ENCODE measurements at regions not wholly inside any gene's neighbourhood (a gene's known extent, or its start where the extent isn't known, plus 50 kb on each side); places are given as distances from the start of the nearest gene placed in this dataset.

DNA sequence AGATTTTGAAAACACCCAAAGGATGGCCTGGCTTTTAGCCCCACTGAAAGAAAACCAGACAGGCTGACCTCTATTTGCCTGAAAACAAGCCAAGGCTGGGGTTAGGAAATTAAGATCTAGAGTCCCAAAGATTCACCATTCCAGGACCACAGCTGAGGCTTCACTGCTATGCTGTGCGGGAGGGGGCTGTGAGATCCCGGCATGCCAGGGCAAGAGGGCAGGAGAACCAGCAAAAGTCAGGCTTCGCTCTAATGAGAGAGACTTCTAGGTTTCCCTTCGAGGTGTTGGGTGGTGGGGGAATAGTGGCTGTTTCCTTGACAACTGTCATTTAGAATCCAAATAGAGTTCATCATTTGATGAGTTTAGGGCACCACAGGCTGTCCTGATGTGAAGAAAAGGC is 152.9 kb upstream of the NFIB start:
- no peak for FAIRE-seq

- FAIRE-seq, result no peak
These were observed 152.5 kb upstream of the NFIB start for GRCh38 chr9:14466429-14466818.

DNA sequence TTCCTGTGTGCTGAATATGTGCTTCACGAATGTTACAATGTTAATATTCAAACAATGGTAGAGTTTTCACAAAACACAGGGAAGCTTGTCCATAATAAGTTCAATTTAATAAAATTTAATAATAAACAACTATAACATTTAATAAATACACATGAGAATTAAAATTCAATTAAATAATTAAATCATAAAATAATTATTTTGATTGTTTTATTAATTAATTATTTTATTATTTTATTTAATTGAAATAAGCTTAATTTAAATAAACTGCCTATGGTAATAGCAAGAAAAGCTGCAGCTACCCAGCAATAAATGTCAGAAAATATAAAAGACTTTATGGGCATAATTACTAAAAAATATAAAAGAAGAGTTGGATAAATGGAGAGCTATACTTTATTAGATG is 149.0 kb upstream of the NFIB start:
- FAIRE-seq, result peak; percentile 43

GRCh38 chr9:14455243-14455642 is 141.3 kb upstream of the NFIB start:
- FAIRE-seq, result no peak

DNA sequence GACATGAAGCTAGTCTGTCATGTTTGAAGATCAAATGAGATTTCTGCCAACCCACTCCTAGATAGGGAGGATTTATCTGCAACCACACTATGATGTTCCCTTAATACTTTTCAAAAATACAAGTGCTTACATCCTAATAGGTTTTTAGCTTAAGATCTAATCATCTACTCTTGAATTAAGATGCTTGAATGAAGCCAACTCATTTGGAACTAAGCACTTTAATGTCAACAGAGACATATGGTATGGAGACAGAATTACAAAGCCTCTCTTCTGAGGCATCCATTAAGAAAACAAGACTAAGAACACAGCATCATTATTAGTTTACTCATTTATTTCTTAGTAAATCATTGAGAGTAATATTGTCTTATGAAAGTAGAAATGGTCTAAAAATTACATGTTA is 139.3 kb upstream of the NFIB start:
- no peak for FAIRE-seq

GRCh38 chr9:14452539-14452938 is 138.6 kb upstream of the NFIB start:
- FAIRE-seq, result peak; percentile 51

GRCh38 chr9:14451949-14452348 is 138.0 kb upstream of the NFIB start:
- no peak for FAIRE-seq

DNA sequence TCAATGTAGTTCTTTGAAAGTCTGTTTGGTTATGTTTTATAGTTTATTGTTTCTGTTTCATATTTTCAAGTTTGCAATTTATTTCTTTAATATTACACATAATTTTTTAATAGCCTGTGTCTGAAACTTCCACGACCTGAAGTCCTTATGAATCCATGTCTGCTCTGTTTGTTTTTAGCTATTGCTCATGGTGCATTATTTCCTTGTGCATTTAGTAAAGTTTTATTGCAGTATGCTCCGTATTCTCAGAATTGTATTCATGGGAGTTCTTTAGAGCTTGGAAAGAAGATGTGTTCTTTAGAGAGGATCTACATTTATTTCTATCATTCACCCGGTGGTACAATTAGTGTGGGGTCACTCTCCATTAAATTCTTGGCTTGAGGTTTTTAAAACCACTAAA is 133.2 kb upstream of the NFIB start:
- FAIRE-seq, result no peak

DNA sequence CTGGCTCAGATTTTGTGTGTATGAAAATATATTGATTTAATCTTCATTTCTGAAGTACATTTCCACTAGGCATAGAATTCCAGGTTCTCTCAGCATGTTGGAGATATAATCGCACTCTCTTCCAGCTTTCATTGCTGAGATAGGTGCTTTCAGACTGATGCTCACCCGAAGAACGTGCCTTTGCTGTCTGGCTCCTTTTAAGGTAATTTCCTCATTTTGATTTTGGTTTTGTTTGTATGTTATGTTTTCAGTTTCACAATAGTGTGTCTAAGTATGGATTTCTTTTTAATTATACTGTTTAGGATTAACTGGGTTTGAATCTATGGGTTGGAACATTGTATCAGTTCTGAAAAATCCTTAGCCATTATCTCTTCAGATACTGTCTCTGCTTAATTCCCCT is 132.0 kb upstream of the NFIB start:
- FAIRE-seq, result no peak

GRCh38 chr9:14442956-14443355 is 129.0 kb upstream of the NFIB start:
- FAIRE-seq, result no peak

DNA sequence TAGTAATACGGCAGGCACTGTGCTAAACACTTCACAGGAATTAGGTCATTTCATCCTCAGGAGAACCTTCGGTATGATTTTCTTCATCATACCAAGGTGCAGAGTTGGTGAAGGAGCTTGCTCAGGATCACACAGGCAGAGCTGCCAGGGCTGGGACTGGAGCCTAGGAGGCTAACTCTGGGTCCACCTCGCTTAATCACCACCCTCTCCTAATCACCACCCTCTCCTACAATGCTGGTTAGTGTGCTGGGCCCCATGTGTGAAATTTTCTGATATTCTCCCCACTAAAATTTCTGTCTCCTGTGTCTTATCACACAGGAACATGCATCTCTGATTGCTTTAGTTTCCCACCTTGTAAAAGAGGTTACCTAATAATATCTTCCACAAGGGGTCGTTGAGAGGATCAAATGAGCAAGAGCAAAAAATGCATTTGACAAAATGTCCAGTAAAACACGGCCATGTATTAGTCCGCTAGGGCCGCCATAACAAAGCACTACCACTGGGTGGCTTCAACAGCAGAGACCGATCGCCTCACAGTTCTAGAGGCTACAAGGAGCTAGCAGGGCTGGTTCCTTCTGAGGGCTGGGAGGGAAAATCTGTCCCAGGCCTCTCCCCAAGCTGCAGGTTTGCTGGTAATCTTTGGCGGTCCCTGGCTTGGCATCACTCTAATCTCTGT is 128.2 kb upstream of the NFIB start:
- FAIRE-seq, result no peak

- FAIRE-seq, result no peak
These were observed 127.2 kb upstream of the NFIB start for GRCh38 chr9:14441115-14441514.

GRCh38 chr9:14440062-14440461 is 126.1 kb upstream of the NFIB start:
- no peak for FAIRE-seq

DNA sequence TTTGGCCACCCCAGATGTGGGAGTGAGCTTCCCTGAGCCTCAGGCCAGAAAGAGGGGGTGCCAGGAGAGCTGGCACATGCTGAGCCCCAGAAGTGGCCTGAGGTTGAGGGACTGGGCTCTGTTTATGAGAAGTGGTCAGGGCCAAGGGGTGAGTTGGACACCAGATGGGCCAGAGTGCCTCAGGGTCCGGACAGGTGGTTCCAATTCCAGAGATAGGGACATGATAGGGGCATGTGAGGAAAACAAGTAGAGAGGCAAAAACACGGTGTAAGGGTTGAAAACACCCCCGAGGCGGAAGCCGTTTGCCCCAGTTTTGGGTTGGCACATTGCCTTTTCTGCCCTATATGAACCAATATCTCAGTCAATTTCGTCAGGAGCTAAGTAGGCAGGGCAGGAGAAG is 125.6 kb upstream of the NFIB start:
- no peak for FAIRE-seq

DNA sequence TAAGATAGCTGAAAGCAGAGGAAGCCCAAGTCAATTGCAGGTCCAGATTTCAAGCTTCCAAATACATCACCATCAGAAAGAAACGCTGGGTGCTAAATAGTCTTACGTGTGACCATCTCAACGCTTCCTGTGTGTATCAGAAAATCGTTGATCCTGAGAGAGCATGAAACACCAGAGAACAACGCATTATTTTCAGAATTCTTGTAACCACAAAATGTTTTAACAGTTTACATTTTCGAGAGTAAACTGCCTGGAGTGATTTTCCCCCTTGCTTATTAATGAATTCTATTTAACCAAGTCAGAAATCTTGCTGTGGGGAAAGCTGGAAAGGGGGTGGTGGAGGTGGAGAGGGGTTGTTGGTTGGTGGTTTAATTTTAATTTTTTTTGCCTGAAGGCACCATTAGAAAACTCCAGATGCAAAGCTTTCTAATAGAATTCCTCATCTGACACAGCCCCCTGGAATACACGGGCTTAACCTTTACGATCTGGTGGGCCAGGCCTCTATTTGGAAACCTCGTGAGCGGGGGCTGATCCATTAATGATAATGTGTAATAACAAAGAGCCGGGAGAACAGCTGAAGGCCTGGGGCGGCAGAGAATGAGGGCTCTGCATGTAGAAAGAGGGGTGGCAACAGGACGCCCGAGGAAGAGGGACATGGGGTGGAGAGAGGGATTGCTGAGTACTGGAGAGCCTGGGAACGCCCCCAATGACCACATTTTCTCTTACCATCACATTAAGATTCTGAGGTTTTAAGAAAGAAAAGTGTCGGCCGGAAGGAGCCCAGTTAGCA is 124.5 kb upstream of the NFIB start:
- FAIRE-seq, result no peak

- FAIRE-seq, result no peak
These were observed 123.7 kb upstream of the NFIB start for GRCh38 chr9:14437354-14438231.

GRCh38 chr9:14435871-14436270 is 121.9 kb upstream of the NFIB start:
- FAIRE-seq, result no peak

- FAIRE-seq, result no peak
These were observed 121.2 kb upstream of the NFIB start for GRCh38 chr9:14434971-14435718.

DNA sequence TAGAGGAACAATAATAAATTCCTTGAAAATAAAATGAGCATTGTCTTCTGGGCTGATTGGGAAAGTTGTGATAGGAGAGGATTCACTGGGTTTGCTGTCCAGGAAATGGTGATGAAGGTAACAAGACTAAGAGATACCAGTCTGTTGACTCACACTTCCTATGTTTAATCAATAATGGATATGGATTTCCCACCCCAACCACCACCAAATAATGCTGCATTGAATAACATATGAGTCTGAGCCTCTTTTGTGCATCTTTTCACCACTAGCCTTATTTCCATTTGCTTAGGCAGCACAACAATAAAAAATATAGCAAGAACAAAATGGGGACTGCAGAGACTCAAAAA is 120.2 kb upstream of the NFIB start:
- FAIRE-seq, result no peak

DNA sequence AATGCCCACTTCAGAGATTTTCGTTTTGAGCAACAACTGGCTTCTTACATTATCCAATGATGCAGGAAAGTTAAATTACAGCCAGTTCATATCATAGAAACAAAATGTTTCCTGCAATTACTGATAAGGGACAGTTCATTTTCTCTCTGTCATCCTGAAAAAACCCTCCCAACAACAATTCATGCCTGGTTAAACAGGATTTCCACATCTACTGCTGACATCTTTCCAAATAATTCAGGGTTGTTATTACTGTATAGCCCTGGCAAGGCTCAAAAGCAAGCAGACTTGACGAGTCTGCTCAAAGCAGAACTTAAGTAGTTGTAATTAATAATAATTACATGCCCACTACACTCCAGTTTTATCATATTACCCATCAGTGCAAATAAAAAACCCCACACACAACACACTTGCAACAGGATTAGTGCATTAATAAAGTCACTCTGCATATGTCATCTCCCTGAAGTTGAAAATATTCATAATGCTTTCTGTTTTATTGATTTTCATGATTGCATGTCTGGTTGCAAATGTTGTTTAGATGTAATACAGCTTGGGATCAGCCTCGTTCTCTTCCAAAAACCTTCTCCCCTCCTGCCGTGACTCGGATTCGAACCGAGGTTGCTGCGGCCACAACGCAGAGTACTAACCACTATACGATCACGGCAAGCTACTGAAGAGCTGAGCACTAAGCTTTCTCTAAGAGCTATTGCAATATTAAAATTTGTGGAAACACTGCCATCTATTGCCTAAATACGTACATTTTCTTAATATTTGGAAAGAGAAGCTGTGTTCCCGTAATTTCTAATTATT is 119.6 kb upstream of the NFIB start:
- FAIRE-seq, result peak; percentile 83

DNA sequence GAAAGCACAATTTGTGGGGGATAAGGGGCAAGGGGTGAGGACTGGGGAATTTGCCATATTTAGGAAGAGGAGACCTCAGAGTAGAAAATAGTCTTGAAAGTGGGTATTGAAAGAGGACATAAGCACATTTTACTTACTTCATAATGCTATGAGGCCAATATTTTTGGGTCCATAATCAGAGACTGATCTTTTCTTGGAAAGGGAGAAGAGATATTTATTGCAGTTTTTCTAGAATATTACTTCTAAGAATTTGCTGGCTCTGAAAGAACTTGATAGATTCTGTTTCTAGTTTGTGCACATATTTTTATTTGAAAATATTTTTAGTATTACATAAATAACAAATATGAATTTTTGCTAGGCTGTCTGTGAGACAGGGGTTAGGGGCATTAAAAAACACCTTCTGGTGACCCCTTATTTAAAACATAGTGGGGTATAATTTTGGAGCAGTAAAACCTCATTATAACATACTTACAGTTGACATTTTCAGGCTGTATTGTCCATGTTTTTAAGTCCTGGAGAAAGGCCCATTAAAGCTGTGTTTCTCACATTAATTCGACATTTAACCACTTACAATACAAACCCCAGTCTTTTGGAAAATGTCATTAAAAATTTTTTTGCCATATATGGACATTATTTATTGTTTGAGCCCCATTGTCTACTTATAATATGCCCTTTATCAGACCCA is 118.9 kb upstream of the NFIB start:
- no peak for FAIRE-seq
